ENCODE measurements at regions not wholly inside any gene's neighbourhood (a gene's known extent, or its start where the extent isn't known, plus 50 kb on each side); places are given as distances from the start of the nearest gene placed in this dataset.

- Histone ChIP-seq H3K36me3 (ENCODE audit: control insufficient read depth in 3 of 3, insufficient read depth in 3 of 3, low read length in 3 of 3) (no peaks in the 10 kb centered on the region), H3K27ac (ENCODE audit: low read depth, low read length) (no peak overlapping the region), H3K9me3 (ENCODE audit: control insufficient read depth in 3 of 3, low read length in 3 of 3) (no peaks in the 10 kb centered on the region), H3K27me3 (ENCODE audit: control insufficient read depth in 3 of 3, insufficient read depth in 3 of 3, low read length in 3 of 3) (no peaks in the 10 kb centered on the region), H3K4me1 (ENCODE audit: control insufficient read depth in 3 of 3, insufficient read depth in 3 of 3, low read length in 3 of 3) (no peaks in the 10 kb centered on the region), H3K9ac (ENCODE audit: low read depth in 1 of 3, low read length in 3 of 3) (no peak overlapping the region), H3K4me3 (ENCODE audit: low read length in 3 of 3) (no peak overlapping the region)
These were observed 452.5 kb upstream of the RIOK2 start for GRCh38 chr5:97635553-97635952.

DNA sequence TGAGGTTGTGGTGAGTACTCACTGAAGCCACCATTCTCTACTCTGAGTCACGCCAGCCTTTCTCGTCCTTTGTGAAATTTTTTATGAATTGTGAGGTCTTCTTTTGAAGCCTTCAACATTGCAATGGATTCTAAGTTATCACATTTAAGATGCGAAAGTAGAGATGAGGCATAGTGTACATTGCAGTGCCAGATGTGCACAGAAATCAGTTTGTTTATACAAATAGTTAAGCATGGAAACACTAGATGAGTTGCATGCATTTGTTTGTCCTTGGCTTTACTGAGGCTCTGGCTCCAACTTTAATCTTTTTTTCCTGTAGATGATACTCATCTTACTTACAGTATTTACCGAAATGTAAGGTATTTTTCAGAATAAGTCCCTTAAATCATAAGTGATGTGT, 453.7 kb upstream of the RIOK2 start:
- Histone ChIP-seq H3K27me3 (ENCODE audit: control insufficient read depth in 3 of 3, insufficient read depth in 3 of 3, low read length in 3 of 3) (no peaks in the 10 kb centered on the region), H3K9me3 (ENCODE audit: control insufficient read depth in 3 of 3, low read length in 3 of 3) (no peaks in the 10 kb centered on the region), H3K4me3 (ENCODE audit: low read length in 3 of 3) (no peak overlapping the region), H3K4me1 (ENCODE audit: control insufficient read depth in 3 of 3, insufficient read depth in 3 of 3, low read length in 3 of 3) (no peaks in the 10 kb centered on the region), H3K27ac (ENCODE audit: low read depth, low read length) (no peak overlapping the region), H3K9ac (ENCODE audit: low read depth in 1 of 3, low read length in 3 of 3) (no peak overlapping the region), H3K36me3 (ENCODE audit: control insufficient read depth in 3 of 3, insufficient read depth in 3 of 3, low read length in 3 of 3) (no peaks in the 10 kb centered on the region)

- Histone ChIP-seq H3K4me3 (ENCODE audit: low read length in 3 of 3) (no peak overlapping the region), H3K27ac (ENCODE audit: low read depth, low read length) (no peak overlapping the region), H3K27me3 (ENCODE audit: control insufficient read depth in 3 of 3, insufficient read depth in 3 of 3, low read length in 3 of 3) (no peaks in the 10 kb centered on the region), H3K9me3 (ENCODE audit: control insufficient read depth in 3 of 3, low read length in 3 of 3) (peaks cover 0 to 3% (median 0%) of the 10 kb centered on the region in 3 donors), H3K36me3 (ENCODE audit: control insufficient read depth in 3 of 3, insufficient read depth in 3 of 3, low read length in 3 of 3) (no peaks in the 10 kb centered on the region), H3K4me1 (ENCODE audit: control insufficient read depth in 3 of 3, insufficient read depth in 3 of 3, low read length in 3 of 3) (no peaks in the 10 kb centered on the region), H3K9ac (ENCODE audit: low read depth in 1 of 3, low read length in 3 of 3) (no peak overlapping the region)
These were observed 458.0 kb upstream of the RIOK2 start for GRCh38 chr5:97641081-97641480.

DNA sequence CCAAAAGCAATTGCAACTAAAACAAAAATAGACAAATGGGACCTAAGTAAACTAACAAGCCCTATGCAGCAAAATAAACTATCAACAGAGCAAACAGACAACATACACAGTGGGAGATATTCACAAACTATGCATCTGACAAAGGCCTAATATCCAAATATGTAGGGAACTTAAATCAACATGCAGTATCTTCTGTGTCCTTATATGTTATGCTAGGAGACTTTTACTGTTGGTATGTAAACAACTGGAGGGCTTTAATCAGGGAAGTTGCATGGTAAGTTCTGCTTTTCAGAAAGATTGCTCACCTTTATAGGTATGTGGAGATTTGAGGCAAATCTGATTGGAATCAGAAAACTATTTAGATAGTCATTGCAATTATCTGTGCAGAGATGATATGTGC, 461.2 kb upstream of the RIOK2 start:
- Histone ChIP-seq H3K27ac (ENCODE audit: low read depth, low read length) (no peak overlapping the region), H3K36me3 (ENCODE audit: control insufficient read depth in 3 of 3, insufficient read depth in 3 of 3, low read length in 3 of 3) (no peaks in the 10 kb centered on the region), H3K4me1 (ENCODE audit: control insufficient read depth in 3 of 3, insufficient read depth in 3 of 3, low read length in 3 of 3) (no peaks in the 10 kb centered on the region), H3K27me3 (ENCODE audit: control insufficient read depth in 3 of 3, insufficient read depth in 3 of 3, low read length in 3 of 3) (no peaks in the 10 kb centered on the region), H3K9me3 (ENCODE audit: control insufficient read depth in 3 of 3, low read length in 3 of 3) (peaks cover 0 to 3% (median 0%) of the 10 kb centered on the region in 3 donors), H3K9ac (ENCODE audit: low read depth in 1 of 3, low read length in 3 of 3) (no peak overlapping the region), H3K4me3 (ENCODE audit: low read length in 3 of 3) (no peak overlapping the region)

- Histone ChIP-seq H3K36me3 (ENCODE audit: control insufficient read depth in 3 of 3, insufficient read depth in 3 of 3, low read length in 3 of 3) (no peaks in the 10 kb centered on the region), H3K4me1 (ENCODE audit: control insufficient read depth in 3 of 3, insufficient read depth in 3 of 3, low read length in 3 of 3) (no peaks in the 10 kb centered on the region), H3K4me3 (ENCODE audit: low read length in 3 of 3) (no peak overlapping the region), H3K27ac (ENCODE audit: low read depth, low read length) (no peak overlapping the region), H3K27me3 (ENCODE audit: control insufficient read depth in 3 of 3, insufficient read depth in 3 of 3, low read length in 3 of 3) (no peaks in the 10 kb centered on the region), H3K9me3 (ENCODE audit: control insufficient read depth in 3 of 3, low read length in 3 of 3) (peaks cover 0 to 3% (median 0%) of the 10 kb centered on the region in 3 donors), H3K9ac (ENCODE audit: low read depth in 1 of 3, low read length in 3 of 3) (no peak overlapping the region)
These were observed 461.8 kb upstream of the RIOK2 start for GRCh38 chr5:97644896-97645295.

- Histone ChIP-seq H3K9ac (ENCODE audit: low read depth in 1 of 3, low read length in 3 of 3) (no peak overlapping the region), H3K4me3 (ENCODE audit: low read length in 3 of 3) (no peak overlapping the region), H3K27me3 (ENCODE audit: control insufficient read depth in 3 of 3, insufficient read depth in 3 of 3, low read length in 3 of 3) (no peaks in the 10 kb centered on the region), H3K4me1 (ENCODE audit: control insufficient read depth in 3 of 3, insufficient read depth in 3 of 3, low read length in 3 of 3) (no peaks in the 10 kb centered on the region), H3K36me3 (ENCODE audit: control insufficient read depth in 3 of 3, insufficient read depth in 3 of 3, low read length in 3 of 3) (no peaks in the 10 kb centered on the region), H3K27ac (ENCODE audit: low read depth, low read length) (no peak overlapping the region), H3K9me3 (ENCODE audit: control insufficient read depth in 3 of 3, low read length in 3 of 3) (no peaks in the 10 kb centered on the region)
These were observed 474.2 kb upstream of the RIOK2 start for GRCh38 chr5:97657239-97657638.

DNA sequence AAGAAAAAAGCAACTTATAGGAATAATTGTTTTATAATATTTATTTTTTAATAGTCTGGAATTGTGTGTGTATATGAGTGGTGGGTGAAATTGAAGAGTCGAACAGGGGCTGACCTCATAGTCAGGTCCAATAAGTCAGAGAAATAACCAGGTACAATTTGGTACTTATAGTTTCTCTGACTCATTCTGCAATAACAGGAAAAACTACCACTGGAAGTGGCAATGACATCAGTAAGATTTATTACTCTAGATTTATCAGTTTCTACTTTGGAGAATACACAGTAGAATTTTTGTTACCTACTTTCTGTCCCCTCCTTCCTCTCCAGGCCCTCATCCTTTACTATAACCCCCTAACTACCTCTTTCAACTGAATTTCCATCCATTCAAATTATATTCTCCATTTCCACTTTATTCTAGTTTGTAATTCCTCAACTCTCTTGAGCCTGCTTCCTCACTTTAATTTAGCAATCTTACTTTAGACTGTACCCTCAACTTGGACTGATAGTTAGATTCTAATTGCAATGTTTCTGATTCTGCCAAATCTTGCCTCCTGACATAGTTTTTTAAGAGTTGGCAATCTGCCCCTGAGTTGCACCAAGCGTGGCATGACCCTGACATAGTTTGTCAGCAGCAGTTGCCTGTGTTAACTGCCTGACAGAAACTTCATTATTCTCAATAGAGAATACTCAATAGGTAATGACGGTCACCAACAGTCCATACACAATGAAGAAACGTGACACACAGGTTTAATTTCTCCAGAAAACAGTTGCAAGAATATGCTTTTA, 475.3 kb upstream of the RIOK2 start:
- H3K9ac ChIP-seq (ENCODE audit: low read depth in 1 of 3, low read length in 3 of 3) = no peak overlapping the region
- H3K4me3 ChIP-seq (ENCODE audit: low read length in 3 of 3) = no peak overlapping the region
- no peaks in the 10 kb centered on the region for H3K27me3 ChIP-seq (ENCODE audit: control insufficient read depth in 3 of 3, insufficient read depth in 3 of 3, low read length in 3 of 3)

DNA sequence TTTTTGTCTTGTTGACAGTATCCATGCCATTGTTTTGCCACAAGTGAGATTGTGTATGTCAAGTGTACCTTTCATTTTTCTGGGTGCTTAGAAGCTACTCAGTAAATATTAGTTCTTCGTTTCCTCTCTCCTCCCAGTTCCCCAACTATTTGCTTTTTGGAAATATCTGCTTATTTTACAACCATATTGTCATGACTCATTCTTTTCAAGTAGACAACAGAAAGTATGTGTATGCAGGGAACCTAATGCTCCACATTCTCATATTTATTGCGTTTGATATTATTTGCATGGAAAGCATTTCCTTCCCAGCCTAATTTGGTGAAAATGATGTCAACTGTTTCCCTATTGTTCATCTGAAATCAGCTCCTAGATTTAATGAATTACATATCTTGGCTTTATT, 483.7 kb upstream of the RIOK2 start:
- no peaks in the 10 kb centered on the region for H3K9me3 ChIP-seq (ENCODE audit: control insufficient read depth in 3 of 3, low read length in 3 of 3)
- no peak overlapping the region for H3K27ac ChIP-seq (ENCODE audit: low read depth, low read length)
- no peaks in the 10 kb centered on the region for H3K4me1 ChIP-seq (ENCODE audit: control insufficient read depth in 3 of 3, insufficient read depth in 3 of 3, low read length in 3 of 3)
- no peaks in the 10 kb centered on the region for H3K27me3 ChIP-seq (ENCODE audit: control insufficient read depth in 3 of 3, insufficient read depth in 3 of 3, low read length in 3 of 3)
- no peak overlapping the region for H3K4me3 ChIP-seq (ENCODE audit: low read length in 3 of 3)
- H3K9ac ChIP-seq (ENCODE audit: low read depth in 1 of 3, low read length in 3 of 3) = no peak overlapping the region
- H3K36me3 ChIP-seq (ENCODE audit: control insufficient read depth in 3 of 3, insufficient read depth in 3 of 3, low read length in 3 of 3) = no peaks in the 10 kb centered on the region

More for the DNA sequence above, 475.3 kb upstream of the RIOK2 start:
- H3K36me3 ChIP-seq (ENCODE audit: control insufficient read depth in 3 of 3, insufficient read depth in 3 of 3, low read length in 3 of 3) = no peaks in the 10 kb centered on the region
- no peaks in the 10 kb centered on the region for H3K4me1 ChIP-seq (ENCODE audit: control insufficient read depth in 3 of 3, insufficient read depth in 3 of 3, low read length in 3 of 3)
- H3K27ac ChIP-seq (ENCODE audit: low read depth, low read length) = no peak overlapping the region
- H3K9me3 ChIP-seq (ENCODE audit: control insufficient read depth in 3 of 3, low read length in 3 of 3) = no peaks in the 10 kb centered on the region

DNA sequence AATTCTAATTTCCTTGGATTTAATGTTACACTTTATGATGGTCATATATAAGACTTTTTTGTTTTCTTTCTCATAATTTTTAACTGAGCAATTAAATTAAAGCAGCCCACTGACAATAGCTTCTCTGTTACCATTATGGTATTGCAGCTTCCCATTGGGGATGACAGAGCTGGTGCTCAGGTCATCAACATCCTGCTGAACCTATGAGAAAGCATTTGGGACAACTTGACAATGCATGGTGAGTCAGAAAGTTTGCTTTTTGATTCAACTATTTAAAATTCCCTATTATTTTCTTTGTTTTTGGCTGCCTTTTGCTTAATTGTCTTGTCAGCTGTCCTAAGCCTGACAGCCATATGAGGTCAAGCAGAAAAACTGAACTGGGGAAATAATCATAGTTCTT, 487.4 kb upstream of the RIOK2 start:
- Histone ChIP-seq H3K9ac (ENCODE audit: low read depth in 1 of 3, low read length in 3 of 3) (no peak overlapping the region), H3K9me3 (ENCODE audit: control insufficient read depth in 3 of 3, low read length in 3 of 3) (no peaks in the 10 kb centered on the region), H3K36me3 (ENCODE audit: control insufficient read depth in 3 of 3, insufficient read depth in 3 of 3, low read length in 3 of 3) (no peaks in the 10 kb centered on the region), H3K27me3 (ENCODE audit: control insufficient read depth in 3 of 3, insufficient read depth in 3 of 3, low read length in 3 of 3) (no peaks in the 10 kb centered on the region), H3K4me1 (ENCODE audit: control insufficient read depth in 3 of 3, insufficient read depth in 3 of 3, low read length in 3 of 3) (no peaks in the 10 kb centered on the region), H3K27ac (ENCODE audit: low read depth, low read length) (no peak overlapping the region), H3K4me3 (ENCODE audit: low read length in 3 of 3) (no peak overlapping the region)

DNA sequence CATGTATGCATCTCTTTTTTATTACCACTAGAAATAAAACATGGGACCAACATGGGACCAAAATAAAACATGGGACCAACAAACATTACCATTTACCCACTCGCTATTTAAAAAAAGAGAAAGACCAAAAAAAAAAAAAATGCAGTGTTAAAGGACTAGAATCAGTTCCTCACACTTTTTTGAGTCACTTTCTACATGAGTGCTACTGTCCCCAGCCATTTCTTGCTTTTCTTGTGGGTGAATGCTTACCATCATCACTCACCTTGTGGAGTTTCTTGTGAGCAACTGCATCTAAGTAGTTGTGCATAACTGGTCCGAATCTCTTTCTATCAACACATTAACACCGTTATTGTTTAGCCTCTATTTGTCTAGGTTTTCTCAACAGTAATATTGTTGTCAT, 493.6 kb upstream of the RIOK2 start:
- Histone ChIP-seq H3K9me3 (ENCODE audit: control insufficient read depth in 3 of 3, low read length in 3 of 3) (peaks cover 0 to 2% (median 2%) of the 10 kb centered on the region in 3 donors), H3K9ac (ENCODE audit: low read depth in 1 of 3, low read length in 3 of 3) (no peak overlapping the region), H3K27ac (ENCODE audit: low read depth, low read length) (no peak overlapping the region), H3K4me3 (ENCODE audit: low read length in 3 of 3) (no peak overlapping the region), H3K27me3 (ENCODE audit: control insufficient read depth in 3 of 3, insufficient read depth in 3 of 3, low read length in 3 of 3) (no peaks in the 10 kb centered on the region), H3K4me1 (ENCODE audit: control insufficient read depth in 3 of 3, insufficient read depth in 3 of 3, low read length in 3 of 3) (no peaks in the 10 kb centered on the region), H3K36me3 (ENCODE audit: control insufficient read depth in 3 of 3, insufficient read depth in 3 of 3, low read length in 3 of 3) (no peaks in the 10 kb centered on the region)

Data from skeletal muscle tissue (tissue), 3 donors.